Liver (tissue), 8 donors: ENCODE measurements at regions not wholly inside any gene's neighbourhood (a gene's known extent, or its start where the extent isn't known, plus 50 kb on each side); places are given as distances from the start of the nearest gene placed in this dataset.

ENCODE experiments used
- DNase-seq: peaks from one replicate; pipeline ENCODE4 v3.0.0-alpha.2; 2017; ENCODE audit warnings: low spot score
- H3K27ac ChIP-seq, 2 donors: one replicate each; pipeline ENCODE4 v1.7.0; 2013; ENCODE audit warnings: inconsistent platforms in 2 of 2, low read length in 2 of 2, control low read depth in 1 of 2, low read depth in 1 of 2, mild to moderate bottlenecking in 1 of 2
- H3K27me3 ChIP-seq, 4 donors: one replicate each; pipeline versions ENCODE4 v1.6.1 to v1.7.0; 2013; ENCODE audit warnings: low read length in 3 of 4, inconsistent platforms in 1 of 4, mild to moderate bottlenecking in 1 of 4, moderate library complexity in 1 of 4; ENCODE audit not compliant: control insufficient read depth in 4 of 4, insufficient read depth in 4 of 4
- H3K36me3 ChIP-seq, 4 donors: one replicate each; pipeline versions ENCODE4 v1.6.1 to v1.7.0; 2013; ENCODE audit warnings: low read length in 3 of 4, mild to moderate bottlenecking in 3 of 4, low read depth in 1 of 4, moderate library complexity in 1 of 4; ENCODE audit not compliant: control insufficient read depth in 4 of 4, insufficient read depth in 3 of 4
- H3K4me1 ChIP-seq, 4 donors: one replicate each; pipeline versions ENCODE4 v1.6.1 to v1.7.0; 2013; ENCODE audit warnings: low read length in 3 of 4, mild to moderate bottlenecking in 3 of 4, moderate library complexity in 1 of 4; ENCODE audit not compliant: control insufficient read depth in 4 of 4, insufficient read depth in 4 of 4
- H3K4me3 ChIP-seq, 3 donors: one replicate each; pipeline versions ENCODE4 v1.6.1 to v1.7.0; 2013; ENCODE audit warnings: low read length in 3 of 3, control low read depth in 1 of 3, low read depth in 1 of 3, mild to moderate bottlenecking in 1 of 3
- H3K9ac ChIP-seq, 2 donors: one replicate each; pipeline ENCODE4 v1.7.0; 2013; ENCODE audit warnings: low read length in 2 of 2, mild to moderate bottlenecking in 2 of 2, moderate library complexity in 2 of 2, control low read depth in 1 of 2, low read depth in 1 of 2
- H3K9me3 ChIP-seq, 4 donors: one replicate each; pipeline versions ENCODE4 v1.6.1 to v1.7.0; 2013; ENCODE audit warnings: low read length in 3 of 4; ENCODE audit not compliant: control insufficient read depth in 4 of 4
- EGR1 ChIP-seq, 2 donors: IDR thresholded peaks; 2 replicates each; pipeline ENCODE4 v1.6.1; 2016 to 2018; ENCODE audit warnings: antibody characterized with exemption in 2 of 2, low read depth in 2 of 2
- FOXA1 ChIP-seq: IDR thresholded peaks from 2 replicates; pipeline ENCODE4 v1.6.1; 2016; ENCODE audit warnings: antibody characterized with exemption
- FOXA2 ChIP-seq: IDR thresholded peaks from 2 replicates; pipeline ENCODE4 v1.6.1; 2016; ENCODE audit warnings: antibody characterized with exemption
- GABPA ChIP-seq, 2 donors: IDR thresholded peaks in 1 of 2; conservative IDR thresholded peaks in 1 of 2; 2 replicates each; pipeline ENCODE4 v1.6.1; 2016; ENCODE audit warnings: antibody characterized with exemption in 2 of 2, mild to moderate bottlenecking in 1 of 2, moderate library complexity in 1 of 2
- HNF4A ChIP-seq, 2 donors: conservative IDR thresholded peaks; 2 replicates each; pipeline ENCODE4 v1.6.1; 2016; ENCODE audit warnings: antibody characterized with exemption in 2 of 2, mild to moderate bottlenecking in 2 of 2
- HNF4G ChIP-seq: IDR thresholded peaks from 2 replicates; pipeline ENCODE4 v1.6.1; 2016; ENCODE audit warnings: antibody characterized with exemption
- JUND ChIP-seq, 2 donors: IDR thresholded peaks; 2 replicates each; pipeline ENCODE4 v1.6.1; 2016; ENCODE audit warnings: antibody characterized with exemption in 2 of 2
- NR2F2 ChIP-seq: IDR thresholded peaks from 2 replicates; pipeline ENCODE4 v1.6.1; 2016; ENCODE audit warnings: antibody characterized with exemption
- RAD21 ChIP-seq, 2 donors: IDR thresholded peaks; 2 replicates each; pipeline ENCODE4 v1.6.1; 2016; ENCODE audit warnings: antibody characterized with exemption in 2 of 2, mild to moderate bottlenecking in 2 of 2
- RXRA ChIP-seq, 2 donors: IDR thresholded peaks; 2 replicates each; pipeline ENCODE4 v1.6.1; 2017 to 2018; ENCODE audit warnings: antibody characterized with exemption in 2 of 2, mild to moderate bottlenecking in 1 of 2
- SP1 ChIP-seq: IDR thresholded peaks from 2 replicates; pipeline ENCODE4 v1.6.1; 2018; ENCODE audit warnings: antibody characterized with exemption, mild to moderate bottlenecking
- TAF1 ChIP-seq: conservative IDR thresholded peaks from 2 replicates; pipeline ENCODE4 v1.6.1; 2016; ENCODE audit warnings: antibody characterized with exemption, mild to moderate bottlenecking
- YY1 ChIP-seq: IDR thresholded peaks from 2 replicates; pipeline ENCODE4 v1.6.1; 2016; ENCODE audit warnings: antibody characterized with exemption, mild to moderate bottlenecking
- WGBS: extraction: QIAGEN DNeasy Blood & Tissue Kit; methylation state at CpG from one replicate; pipeline ENCODE4 v1.1.7; 2013; 5-methylcytosine and 5-hydroxymethylcytosine counted together
- TF ChIP-seq, protein P1 (sequence below): IDR thresholded peaks from 2 replicates; pipeline ENCODE4 v1.6.1; 2016; ENCODE audit warnings: antibody characterized with exemption
- TF ChIP-seq, protein P2 (sequence below): fragments of 150-350 bp; IDR thresholded peaks from 2 replicates; pipeline ENCODE4 v1.5.1; 2017; ENCODE audit warnings: improper control_type of control experiment, low read depth, low read length; ENCODE audit not compliant: missing input control
- TF ChIP-seq, protein P3 (sequence below): IDR thresholded peaks from 2 replicates; pipeline ENCODE4 v1.6.1; 2016; ENCODE audit warnings: antibody characterized with exemption
- TF ChIP-seq, protein P4 (sequence below): IDR thresholded peaks from 2 replicates; pipeline ENCODE4 v1.6.1; 2016; ENCODE audit warnings: antibody characterized with exemption, mild to moderate bottlenecking
- TF ChIP-seq, protein P5 (sequence below): IDR thresholded peaks from 2 replicates; pipeline ENCODE4 v1.6.1; 2016; ENCODE audit warnings: antibody characterized with exemption
- donor health status: healthy.
- donor health status: healthy.
- donor health status: healthy.
- donor health status: healthy.
- donor health status: healthy.

DNA sequence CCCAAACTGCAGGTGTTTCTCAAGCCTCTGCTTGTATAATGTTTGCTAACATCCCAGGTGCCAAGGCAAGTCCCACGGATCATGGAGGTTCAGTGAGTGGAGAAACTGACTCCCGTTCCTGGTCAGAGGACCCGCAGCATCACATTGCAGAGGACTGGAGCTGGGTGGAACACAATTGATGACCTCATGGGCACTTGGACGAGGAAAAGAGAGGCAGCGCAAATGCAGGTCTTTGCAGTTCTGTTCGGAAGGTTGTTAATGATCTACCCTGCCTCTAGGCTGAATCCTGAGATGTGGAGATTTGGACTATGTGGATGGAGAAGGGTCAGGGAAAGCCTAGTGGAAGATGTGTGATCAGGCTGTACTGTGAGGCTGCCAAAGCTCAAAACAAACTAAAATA lies 192.9 kb downstream of the DUSP10 start:
- no peaks in the 10 kb centered on the region for H3K27me3 ChIP-seq
- H3K4me3 ChIP-seq, result no peak overlapping the region
- no peaks in the 10 kb centered on the region for H3K36me3 ChIP-seq
- 38% methylated on average over 6 of the region's 6 CpGs for WGBS
- TF ChIP-seq, protein P1, sequence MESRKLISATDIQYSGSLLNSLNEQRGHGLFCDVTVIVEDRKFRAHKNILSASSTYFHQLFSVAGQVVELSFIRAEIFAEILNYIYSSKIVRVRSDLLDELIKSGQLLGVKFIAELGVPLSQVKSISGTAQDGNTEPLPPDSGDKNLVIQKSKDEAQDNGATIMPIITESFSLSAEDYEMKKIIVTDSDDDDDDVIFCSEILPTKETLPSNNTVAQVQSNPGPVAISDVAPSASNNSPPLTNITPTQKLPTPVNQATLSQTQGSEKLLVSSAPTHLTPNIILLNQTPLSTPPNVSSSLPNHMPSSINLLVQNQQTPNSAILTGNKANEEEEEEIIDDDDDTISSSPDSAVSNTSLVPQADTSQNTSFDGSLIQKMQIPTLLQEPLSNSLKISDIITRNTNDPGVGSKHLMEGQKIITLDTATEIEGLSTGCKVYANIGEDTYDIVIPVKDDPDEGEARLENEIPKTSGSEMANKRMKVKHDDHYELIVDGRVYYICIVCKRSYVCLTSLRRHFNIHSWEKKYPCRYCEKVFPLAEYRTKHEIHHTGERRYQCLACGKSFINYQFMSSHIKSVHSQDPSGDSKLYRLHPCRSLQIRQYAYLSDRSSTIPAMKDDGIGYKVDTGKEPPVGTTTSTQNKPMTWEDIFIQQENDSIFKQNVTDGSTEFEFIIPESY, result peak; percentile 66
- peak; percentile 87 to 94 for TF ChIP-seq RXRA (IDR thresholded peaks at IDR 0.05)
- TF ChIP-seq, protein P2, sequence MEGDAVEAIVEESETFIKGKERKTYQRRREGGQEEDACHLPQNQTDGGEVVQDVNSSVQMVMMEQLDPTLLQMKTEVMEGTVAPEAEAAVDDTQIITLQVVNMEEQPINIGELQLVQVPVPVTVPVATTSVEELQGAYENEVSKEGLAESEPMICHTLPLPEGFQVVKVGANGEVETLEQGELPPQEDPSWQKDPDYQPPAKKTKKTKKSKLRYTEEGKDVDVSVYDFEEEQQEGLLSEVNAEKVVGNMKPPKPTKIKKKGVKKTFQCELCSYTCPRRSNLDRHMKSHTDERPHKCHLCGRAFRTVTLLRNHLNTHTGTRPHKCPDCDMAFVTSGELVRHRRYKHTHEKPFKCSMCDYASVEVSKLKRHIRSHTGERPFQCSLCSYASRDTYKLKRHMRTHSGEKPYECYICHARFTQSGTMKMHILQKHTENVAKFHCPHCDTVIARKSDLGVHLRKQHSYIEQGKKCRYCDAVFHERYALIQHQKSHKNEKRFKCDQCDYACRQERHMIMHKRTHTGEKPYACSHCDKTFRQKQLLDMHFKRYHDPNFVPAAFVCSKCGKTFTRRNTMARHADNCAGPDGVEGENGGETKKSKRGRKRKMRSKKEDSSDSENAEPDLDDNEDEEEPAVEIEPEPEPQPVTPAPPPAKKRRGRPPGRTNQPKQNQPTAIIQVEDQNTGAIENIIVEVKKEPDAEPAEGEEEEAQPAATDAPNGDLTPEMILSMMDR, result no peak
- no peak for TF ChIP-seq TAF1
- peak; percentile 83 to 96 for TF ChIP-seq JUND (IDR thresholded peaks at IDR 0.05)
- peak; percentile 22 for TF ChIP-seq FOXA2
- TF ChIP-seq, protein P3, sequence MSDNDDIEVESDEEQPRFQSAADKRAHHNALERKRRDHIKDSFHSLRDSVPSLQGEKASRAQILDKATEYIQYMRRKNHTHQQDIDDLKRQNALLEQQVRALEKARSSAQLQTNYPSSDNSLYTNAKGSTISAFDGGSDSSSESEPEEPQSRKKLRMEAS, result peak; percentile 79
- TF ChIP-seq NR2F2, result peak; percentile 16
- TF ChIP-seq, protein P4, sequence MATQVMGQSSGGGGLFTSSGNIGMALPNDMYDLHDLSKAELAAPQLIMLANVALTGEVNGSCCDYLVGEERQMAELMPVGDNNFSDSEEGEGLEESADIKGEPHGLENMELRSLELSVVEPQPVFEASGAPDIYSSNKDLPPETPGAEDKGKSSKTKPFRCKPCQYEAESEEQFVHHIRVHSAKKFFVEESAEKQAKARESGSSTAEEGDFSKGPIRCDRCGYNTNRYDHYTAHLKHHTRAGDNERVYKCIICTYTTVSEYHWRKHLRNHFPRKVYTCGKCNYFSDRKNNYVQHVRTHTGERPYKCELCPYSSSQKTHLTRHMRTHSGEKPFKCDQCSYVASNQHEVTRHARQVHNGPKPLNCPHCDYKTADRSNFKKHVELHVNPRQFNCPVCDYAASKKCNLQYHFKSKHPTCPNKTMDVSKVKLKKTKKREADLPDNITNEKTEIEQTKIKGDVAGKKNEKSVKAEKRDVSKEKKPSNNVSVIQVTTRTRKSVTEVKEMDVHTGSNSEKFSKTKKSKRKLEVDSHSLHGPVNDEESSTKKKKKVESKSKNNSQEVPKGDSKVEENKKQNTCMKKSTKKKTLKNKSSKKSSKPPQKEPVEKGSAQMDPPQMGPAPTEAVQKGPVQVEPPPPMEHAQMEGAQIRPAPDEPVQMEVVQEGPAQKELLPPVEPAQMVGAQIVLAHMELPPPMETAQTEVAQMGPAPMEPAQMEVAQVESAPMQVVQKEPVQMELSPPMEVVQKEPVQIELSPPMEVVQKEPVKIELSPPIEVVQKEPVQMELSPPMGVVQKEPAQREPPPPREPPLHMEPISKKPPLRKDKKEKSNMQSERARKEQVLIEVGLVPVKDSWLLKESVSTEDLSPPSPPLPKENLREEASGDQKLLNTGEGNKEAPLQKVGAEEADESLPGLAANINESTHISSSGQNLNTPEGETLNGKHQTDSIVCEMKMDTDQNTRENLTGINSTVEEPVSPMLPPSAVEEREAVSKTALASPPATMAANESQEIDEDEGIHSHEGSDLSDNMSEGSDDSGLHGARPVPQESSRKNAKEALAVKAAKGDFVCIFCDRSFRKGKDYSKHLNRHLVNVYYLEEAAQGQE, result peak; percentile 85
- TF ChIP-seq, protein P5, sequence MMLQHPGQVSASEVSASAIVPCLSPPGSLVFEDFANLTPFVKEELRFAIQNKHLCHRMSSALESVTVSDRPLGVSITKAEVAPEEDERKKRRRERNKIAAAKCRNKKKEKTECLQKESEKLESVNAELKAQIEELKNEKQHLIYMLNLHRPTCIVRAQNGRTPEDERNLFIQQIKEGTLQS, result peak; percentile 27
- TF ChIP-seq HNF4A (conservative IDR thresholded peaks at IDR 0.05), result peak; percentile 54 to 77
- TF ChIP-seq GABPA (IDR thresholded peaks at IDR 0.05 in 1 of 2, conservative IDR thresholded peaks at IDR 0.05 in 1 of 2), result peak in 1 of 2 donors; percentile 42
- peak; percentile 85 for TF ChIP-seq SP1
- peak; percentile 79 for TF ChIP-seq FOXA1
- no peak for TF ChIP-seq HNF4G
- peak in 1 of 2 donors; percentile 88 for TF ChIP-seq EGR1 (IDR thresholded peaks at IDR 0.05; ENCODE audit: low read depth in 2 of 2)
- TF ChIP-seq RAD21 (IDR thresholded peaks at IDR 0.05), result peak; percentile 60 to 67
- peak; percentile 89 for TF ChIP-seq YY1
- no peak for DNase-seq
- H3K9ac ChIP-seq, result no peak overlapping the region
- H3K4me1 ChIP-seq, result peaks cover 0 to 18% (median 6%) of the 10 kb centered on the region in 4 donors
- H3K27ac ChIP-seq, result peak overlapping the region; percentile 32 to 68
- H3K9me3 ChIP-seq, result no peaks in the 10 kb centered on the region
